T-helper 17 cell (primary cell): ENCODE measurements at regions not wholly inside any gene's neighbourhood (a gene's known extent, or its start where the extent isn't known, plus 50 kb on each side); places are given as distances from the start of the nearest gene placed in this dataset.

Source experiments
- ATAC-seq: fragments of 150-1000 bp; cut with Tn5 transposase; 2 replicates; pipeline ENCODE4 v1.10.0; 2021; ENCODE audit warnings: mild to moderate bottlenecking, moderate library complexity
- DNase-seq, 3 donors: peaks; one replicate each; pipeline versions ENCODE4 v3.0.0 to v3.0.0-alpha.2; 2020 to 2021
- H3K9me3 ChIP-seq: one replicate; pipeline ENCODE4 v1.7.0; 2013; ENCODE audit warnings: low read length, mild to moderate bottlenecking; ENCODE audit not compliant: control insufficient read depth, poor library complexity, severe bottlenecking
- H3K27ac Mint-ChIP-seq: one replicate; pipeline ENCODE4 v1.8.0; 2022; ENCODE audit warnings: mild to moderate bottlenecking, moderate library complexity, mixed read lengths
- H3K27me3 Mint-ChIP-seq: one replicate; pipeline ENCODE4 v1.8.0; 2022; ENCODE audit warnings: mixed read lengths
- H3K36me3 Mint-ChIP-seq: one replicate; pipeline ENCODE4 v1.8.0; 2022; ENCODE audit warnings: low read depth, mixed read lengths
- H3K4me1 Mint-ChIP-seq: one replicate; pipeline ENCODE4 v1.8.0; 2022; ENCODE audit warnings: mild to moderate bottlenecking, mixed read lengths
- H3K4me3 Mint-ChIP-seq: one replicate; pipeline ENCODE4 v1.8.0; 2022; ENCODE audit warnings: mild to moderate bottlenecking, moderate library complexity, mixed read lengths

- no peak overlapping the region for H3K27ac Mint-ChIP-seq
- peaks cover 52% of the 10 kb centered on the region for H3K27me3 Mint-ChIP-seq
- peaks cover 16% of the 10 kb centered on the region for H3K4me1 Mint-ChIP-seq
- no peak for ATAC-seq
- H3K4me3 Mint-ChIP-seq = no peak overlapping the region
- no peaks in the 10 kb centered on the region for H3K9me3 ChIP-seq
- no peak for DNase-seq
- peaks cover 10% of the 10 kb centered on the region for H3K36me3 Mint-ChIP-seq
Measured at GRCh38 chr4:24476282-24476681, 108.1 kb downstream of the DHX15 start.

DNA sequence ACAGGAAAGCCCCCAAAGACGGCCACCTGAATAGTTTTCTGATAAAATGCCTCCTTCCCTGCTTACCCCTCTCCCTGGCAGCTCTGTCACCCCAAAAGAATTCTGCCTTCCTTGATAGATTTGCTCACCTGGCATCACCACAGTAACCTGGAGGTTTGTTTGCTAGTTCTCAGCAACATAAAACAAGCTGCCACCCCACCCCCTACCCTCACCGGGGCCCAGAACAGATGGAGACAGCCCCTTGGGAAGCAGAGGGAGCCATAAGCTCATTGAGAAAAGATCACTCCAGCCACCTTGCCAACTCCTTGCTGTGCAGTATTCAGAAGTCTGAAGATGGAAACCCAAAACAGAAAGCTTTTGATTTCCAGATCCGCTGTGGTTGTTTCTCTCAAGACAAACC, 108.6 kb downstream of the DHX15 start:
- Mint-ChIP-seq H3K27me3 (peaks cover 52% of the 10 kb centered on the region), H3K27ac (no peak overlapping the region), H3K4me1 (peaks cover 19% of the 10 kb centered on the region)

GRCh38 chr4:24473309-24473721, 111.0 kb downstream of the DHX15 start:
- H3K36me3 Mint-ChIP-seq = peaks cover 13% of the 10 kb centered on the region

More for the DNA sequence above, 108.6 kb downstream of the DHX15 start:
- no peaks in the 10 kb centered on the region for H3K9me3 ChIP-seq
- DNase-seq (no peak), ATAC-seq (no peak)
- H3K36me3 Mint-ChIP-seq = peaks cover 12% of the 10 kb centered on the region
- H3K4me3 Mint-ChIP-seq = no peak overlapping the region

DNA sequence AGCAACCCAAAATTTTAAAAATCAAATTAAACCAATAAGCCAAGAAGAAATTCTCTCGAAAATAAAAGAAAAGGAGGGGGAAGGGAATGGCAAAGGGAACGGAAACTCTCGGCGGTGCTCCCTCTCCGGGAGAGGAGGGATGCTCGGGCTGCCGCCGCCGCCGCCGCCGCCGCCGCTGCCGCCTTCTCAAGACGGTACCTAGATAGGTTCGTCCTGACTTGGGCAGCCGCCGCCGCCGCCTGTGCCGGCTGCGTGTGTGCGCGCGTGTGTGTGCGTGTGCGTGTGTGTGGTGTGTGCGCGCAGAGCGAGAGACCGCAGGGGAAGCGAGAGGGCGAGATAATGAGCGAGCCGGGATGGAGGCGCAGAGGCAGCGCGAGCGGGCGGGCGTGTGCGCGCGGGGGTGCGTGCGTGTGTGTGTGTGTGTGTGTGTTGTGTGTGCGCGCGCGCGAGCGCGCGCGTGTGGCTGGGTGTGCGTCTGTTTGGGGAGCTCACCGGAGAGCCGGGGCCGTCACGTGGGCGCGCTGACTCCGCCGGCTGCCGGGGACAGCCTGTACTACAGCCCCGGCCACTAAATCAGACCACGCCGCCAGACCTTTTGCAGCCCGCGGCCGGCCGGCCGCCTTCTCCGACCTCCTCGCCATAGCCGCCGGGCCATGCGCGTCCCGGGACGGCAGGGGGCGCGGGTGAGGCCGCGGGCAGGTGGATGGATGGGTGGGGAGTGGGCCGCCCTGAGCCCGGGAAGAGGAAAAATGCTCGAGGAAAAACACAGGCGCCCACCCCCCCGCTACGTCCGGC, 111.6 kb downstream of the DHX15 start:
- H3K27ac Mint-ChIP-seq = peak overlapping the region; percentile 87
- H3K9me3 ChIP-seq = no peaks in the 10 kb centered on the region
- peaks cover 64% of the 10 kb centered on the region for H3K27me3 Mint-ChIP-seq
- peaks cover 39% of the 10 kb centered on the region for H3K4me1 Mint-ChIP-seq
- H3K4me3 Mint-ChIP-seq = peak overlapping the region; percentile 92
- ATAC-seq = peak; percentile 81
- peaks cover 13% of the 10 kb centered on the region for H3K36me3 Mint-ChIP-seq
- peak; percentile 48 to 52 (median 51) for DNase-seq

More at GRCh38 chr4:24473309-24473721, 111.0 kb downstream of the DHX15 start:
- DNase-seq = no peak
- Mint-ChIP-seq H3K27me3 (peaks cover 64% of the 10 kb centered on the region), H3K4me3 (peak overlapping the region; percentile 92), H3K4me1 (peaks cover 39% of the 10 kb centered on the region), H3K27ac (peak overlapping the region; percentile 87)
- no peak for ATAC-seq
- H3K9me3 ChIP-seq = no peaks in the 10 kb centered on the region

GRCh38 chr4:24472161-24472510, 112.2 kb downstream of the DHX15 start:
- H3K4me1 Mint-ChIP-seq = peaks cover 39% of the 10 kb centered on the region
- H3K27me3 Mint-ChIP-seq = peaks cover 64% of the 10 kb centered on the region
- DNase-seq = no peak
- H3K4me3 Mint-ChIP-seq = peak overlapping the region; percentile 92
- peaks cover 12% of the 10 kb centered on the region for H3K36me3 Mint-ChIP-seq
- H3K9me3 ChIP-seq = no peaks in the 10 kb centered on the region
- no peak for ATAC-seq
- peak overlapping the region; percentile 87 for H3K27ac Mint-ChIP-seq

DNA sequence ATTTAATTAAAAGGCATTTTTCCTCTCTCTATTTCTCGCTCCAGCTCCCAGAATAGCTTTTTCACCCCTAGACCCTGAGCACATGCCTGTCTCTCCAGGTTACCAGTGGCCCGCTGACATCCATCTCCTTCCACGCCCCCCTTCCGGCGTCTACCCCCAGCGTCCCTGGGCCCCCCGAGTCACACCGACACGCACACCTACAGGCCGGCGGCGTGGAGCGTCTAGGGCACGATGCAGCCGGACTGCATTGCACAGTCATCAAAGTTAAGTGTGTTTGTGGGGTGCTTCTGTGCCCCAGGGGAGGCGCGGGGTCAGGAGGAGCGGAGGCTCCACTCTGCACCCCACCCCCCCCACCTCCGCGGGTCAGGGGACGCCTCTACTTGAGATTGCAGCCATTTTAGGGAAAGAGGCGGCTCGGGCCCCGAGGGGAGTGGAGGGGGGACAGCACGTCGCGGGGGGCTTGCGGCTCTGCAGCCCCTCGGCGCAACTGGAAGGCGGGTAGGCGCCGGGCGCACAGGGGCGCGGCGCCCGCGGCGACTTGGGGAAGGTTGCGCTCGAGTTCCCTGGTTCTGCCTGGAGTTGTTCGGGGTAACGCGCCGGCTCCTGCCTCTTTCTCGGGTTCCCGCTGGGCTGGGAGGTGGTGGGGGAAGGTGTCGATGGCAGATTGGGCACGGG, 112.7 kb downstream of the DHX15 start:
- H3K27me3 Mint-ChIP-seq = peaks cover 61% of the 10 kb centered on the region
- H3K27ac Mint-ChIP-seq = peak overlapping the region; percentile 87
- peak overlapping the region; percentile 92 for H3K4me3 Mint-ChIP-seq
- peaks cover 10% of the 10 kb centered on the region for H3K36me3 Mint-ChIP-seq
- ATAC-seq (no peak), DNase-seq (no peak)
- H3K4me1 Mint-ChIP-seq = peaks cover 39% of the 10 kb centered on the region
- H3K9me3 ChIP-seq = no peaks in the 10 kb centered on the region

DNA sequence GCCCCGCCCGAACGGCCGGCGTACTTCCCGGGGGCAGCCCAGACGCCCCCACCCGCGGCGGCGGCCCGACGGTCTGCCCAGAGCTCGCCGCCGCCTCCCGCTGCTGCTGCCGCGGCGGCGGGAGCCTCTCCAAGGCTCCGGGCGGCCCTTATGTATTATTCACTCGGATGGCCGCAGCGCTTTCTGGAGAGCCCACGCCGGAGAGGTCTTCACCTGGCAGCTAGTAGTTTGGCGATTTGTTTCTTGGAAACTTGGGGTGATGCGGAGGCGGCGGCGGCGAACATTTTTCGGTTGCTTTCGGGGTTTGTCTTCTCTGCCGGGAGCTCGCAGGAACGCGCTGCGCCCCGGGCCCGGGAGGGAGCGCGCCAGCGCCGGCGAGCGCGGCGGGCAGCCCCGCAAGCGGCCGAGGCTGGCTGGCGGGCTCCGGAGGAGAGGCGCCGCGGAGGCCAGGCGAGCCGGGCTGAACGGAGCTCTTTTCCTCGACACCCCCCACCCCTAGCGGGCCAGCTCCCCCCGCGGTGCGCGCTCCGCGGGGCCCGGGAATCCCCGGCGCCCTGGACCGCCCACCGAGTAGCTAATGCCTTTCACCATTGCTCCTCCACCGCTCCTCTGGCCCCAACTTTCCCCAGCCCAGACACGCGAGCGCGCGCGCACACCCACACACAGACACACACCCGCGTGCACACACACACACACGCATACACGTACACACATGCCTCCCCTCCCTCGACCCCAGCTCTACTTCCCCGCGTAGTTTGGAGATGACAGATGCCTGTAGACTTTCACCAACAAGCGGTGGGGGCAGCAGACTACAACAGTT, 113.5 kb downstream of the DHX15 start:
- H3K4me3 Mint-ChIP-seq = peak overlapping the region; percentile 92
- no peaks in the 10 kb centered on the region for H3K9me3 ChIP-seq
- H3K27ac Mint-ChIP-seq = no peak overlapping the region
- peaks cover 37% of the 10 kb centered on the region for H3K4me1 Mint-ChIP-seq
- ATAC-seq = peak; percentile 24
- DNase-seq = peak in 1 of 3 donors; percentile 10
- H3K27me3 Mint-ChIP-seq = peaks cover 61% of the 10 kb centered on the region
- H3K36me3 Mint-ChIP-seq = peaks cover 8% of the 10 kb centered on the region

GRCh38 chr4:24468071-24468470, 116.3 kb downstream of the DHX15 start:
- Mint-ChIP-seq H3K36me3 (peaks cover 8% of the 10 kb centered on the region), H3K27me3 (peaks cover 80% of the 10 kb centered on the region), H3K4me3 (no peak overlapping the region), H3K4me1 (peaks cover 32% of the 10 kb centered on the region), H3K27ac (no peak overlapping the region)
- H3K9me3 ChIP-seq = no peaks in the 10 kb centered on the region
- no peak for DNase-seq
- ATAC-seq = no peak

DNA sequence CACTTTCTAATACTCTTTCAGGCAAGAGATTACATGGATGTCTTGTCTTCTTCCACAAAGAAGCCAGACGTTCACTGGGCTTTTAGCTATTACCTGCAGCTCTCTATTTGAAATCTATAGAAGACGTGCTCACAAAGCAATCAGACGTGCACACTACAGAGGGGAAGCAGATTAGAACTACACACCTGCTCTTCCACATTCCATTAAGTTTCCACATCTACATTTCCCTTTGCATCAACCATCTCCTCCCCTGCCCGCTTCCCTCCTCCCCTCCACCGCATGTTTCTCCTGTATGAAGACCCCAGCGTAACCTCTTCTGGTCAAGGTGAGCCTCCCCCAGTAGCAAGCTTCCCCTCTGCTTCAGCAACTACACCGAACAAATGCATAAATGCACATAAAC, 119.8 kb downstream of the DHX15 start:
- H3K4me1 Mint-ChIP-seq = peaks cover 12% of the 10 kb centered on the region
- ATAC-seq (no peak), DNase-seq (no peak)
- no peaks in the 10 kb centered on the region for H3K9me3 ChIP-seq
- H3K4me3 Mint-ChIP-seq = no peak overlapping the region
- no peaks in the 10 kb centered on the region for H3K36me3 Mint-ChIP-seq
- peaks cover 80% of the 10 kb centered on the region for H3K27me3 Mint-ChIP-seq
- no peak overlapping the region for H3K27ac Mint-ChIP-seq

DNA sequence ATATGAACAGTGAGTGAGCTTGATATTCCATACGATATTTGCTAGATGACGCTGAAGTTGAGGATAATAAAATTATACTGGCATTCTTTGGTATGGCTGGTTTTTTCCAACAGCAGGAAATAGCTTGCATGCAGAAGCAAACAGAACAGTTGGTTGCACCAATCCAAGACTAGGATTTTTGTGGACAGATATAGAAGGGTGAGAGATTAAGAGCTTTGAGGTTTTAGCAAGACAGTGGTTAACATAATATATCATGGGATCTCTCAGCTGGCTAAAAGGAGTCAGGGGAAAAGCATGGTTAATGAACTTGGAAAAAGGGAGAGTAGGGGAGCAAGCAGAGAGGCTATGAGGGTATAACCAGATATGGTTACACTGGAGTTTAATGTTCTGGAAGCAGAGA, 127.9 kb downstream of the DHX15 start:
- no peaks in the 10 kb centered on the region for H3K9me3 ChIP-seq
- Mint-ChIP-seq H3K4me3 (no peak overlapping the region), H3K36me3 (peaks cover 2% of the 10 kb centered on the region), H3K27me3 (peaks cover 39% of the 10 kb centered on the region), H3K4me1 (no peaks in the 10 kb centered on the region), H3K27ac (no peak overlapping the region)
- DNase-seq = no peak
- ATAC-seq = no peak

DNA sequence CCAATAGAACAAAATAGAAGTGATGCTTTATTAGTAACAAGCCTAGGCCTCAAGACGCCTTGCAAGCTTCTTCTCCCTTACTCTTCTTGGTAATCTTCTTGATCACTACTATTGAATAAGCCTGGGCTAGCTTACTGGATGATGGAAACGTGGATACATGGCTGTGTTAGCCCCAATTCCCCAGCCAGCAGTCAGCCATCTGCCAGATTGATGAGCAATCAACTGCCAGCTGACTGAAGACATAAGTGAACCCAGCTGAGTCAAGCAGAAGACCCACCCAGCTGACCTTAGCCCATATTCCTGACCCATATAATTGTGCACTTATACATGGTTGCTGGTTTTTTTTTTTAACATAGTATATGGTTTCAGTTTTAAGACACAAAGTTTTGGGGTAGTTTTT, 130.4 kb downstream of the DHX15 start:
- Mint-ChIP-seq H3K4me1 (no peaks in the 10 kb centered on the region), H3K27ac (no peak overlapping the region), H3K36me3 (peaks cover 2% of the 10 kb centered on the region), H3K27me3 (peaks cover 38% of the 10 kb centered on the region), H3K4me3 (no peak overlapping the region)
- DNase-seq (no peak), ATAC-seq (no peak)
- no peaks in the 10 kb centered on the region for H3K9me3 ChIP-seq

GRCh38 chr4:24451870-24452269, 132.5 kb downstream of the DHX15 start:
- Mint-ChIP-seq H3K4me1 (no peaks in the 10 kb centered on the region), H3K4me3 (no peak overlapping the region), H3K27me3 (peaks cover 44% of the 10 kb centered on the region), H3K27ac (no peak overlapping the region), H3K36me3 (peaks cover 7% of the 10 kb centered on the region)
- no peaks in the 10 kb centered on the region for H3K9me3 ChIP-seq
- DNase-seq = no peak
- no peak for ATAC-seq

DNA sequence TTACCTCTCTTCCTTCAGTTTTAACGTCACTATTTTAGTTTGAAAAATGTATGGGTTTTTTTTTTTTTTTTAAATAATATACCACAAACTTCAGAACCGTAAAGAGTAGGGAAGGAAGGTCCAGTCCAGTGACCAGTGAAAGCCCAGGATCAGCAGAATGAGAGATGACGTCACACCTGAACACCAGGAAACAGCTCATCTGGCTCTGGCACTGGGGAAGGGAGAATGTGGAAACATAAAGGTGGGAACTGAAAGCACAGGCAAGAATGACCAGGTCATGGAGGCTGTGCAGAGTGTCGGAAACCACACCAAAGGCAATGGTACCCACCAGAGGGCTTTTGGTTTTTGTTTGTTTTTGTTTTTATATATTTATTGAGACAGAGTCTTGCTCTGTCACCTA, 141.2 kb downstream of the DHX15 start:
- Mint-ChIP-seq H3K36me3 (peaks cover 2% of the 10 kb centered on the region), H3K4me3 (no peak overlapping the region), H3K4me1 (no peaks in the 10 kb centered on the region), H3K27ac (no peak overlapping the region), H3K27me3 (peaks cover 30% of the 10 kb centered on the region)
- DNase-seq = no peak
- no peaks in the 10 kb centered on the region for H3K9me3 ChIP-seq
- ATAC-seq = no peak
